Hepatocyte (in vitro differentiated cells): ENCODE measurements at regions not wholly inside any gene's neighbourhood (a gene's known extent, or its start where the extent isn't known, plus 50 kb on each side); places are given as distances from the start of the nearest gene placed in this dataset.

Experiments
- EZH2 ChIP-seq: fragments of 200-600 bp; sonication (generic); IDR thresholded peaks from 2 replicates; pipeline ENCODE4 v1.6.1; 2016; ENCODE audit warnings: antibody characterized with exemption, mild to moderate bottlenecking, borderline replicate concordance
- EZH2phosphoT487 ChIP-seq: fragments of 200-600 bp; sonication (generic); IDR thresholded peaks from one replicate; pipeline ENCODE4 v1.6.1; 2018; ENCODE audit warnings: antibody characterized with exemption, mild to moderate bottlenecking, low read depth, moderate library complexity; ENCODE audit not compliant: unreplicated experiment, severe bottlenecking
- TF ChIP-seq, protein P1 (sequence below): fragments of 200-600 bp; sonication (generic); IDR thresholded peaks from 2 replicates; pipeline ENCODE4 v1.5.1; 2016; ENCODE audit warnings: antibody characterized with exemption, mild to moderate bottlenecking; ENCODE audit not compliant: poor library complexity

DNA sequence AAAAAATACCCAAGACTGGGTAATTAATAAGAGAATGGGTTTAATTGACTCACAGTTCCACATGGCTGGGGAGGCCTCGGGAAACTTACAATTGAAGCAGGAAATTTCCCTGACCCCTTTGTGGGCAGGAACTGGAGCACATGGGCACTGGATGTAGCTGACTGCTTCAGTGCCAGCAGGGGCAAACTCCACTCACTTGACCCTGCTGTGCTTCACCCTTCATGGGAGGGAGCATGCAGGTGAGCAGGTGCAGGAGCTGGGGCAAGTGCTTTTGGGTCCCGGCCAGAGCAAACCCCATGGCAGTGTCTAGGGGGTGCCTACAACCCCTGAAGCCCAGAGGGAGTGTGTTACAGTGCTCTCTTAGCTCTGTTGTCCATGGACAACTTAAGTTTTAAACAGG lies 132.6 kb downstream of the AKR1D1 start:
- TF ChIP-seq, protein P1, sequence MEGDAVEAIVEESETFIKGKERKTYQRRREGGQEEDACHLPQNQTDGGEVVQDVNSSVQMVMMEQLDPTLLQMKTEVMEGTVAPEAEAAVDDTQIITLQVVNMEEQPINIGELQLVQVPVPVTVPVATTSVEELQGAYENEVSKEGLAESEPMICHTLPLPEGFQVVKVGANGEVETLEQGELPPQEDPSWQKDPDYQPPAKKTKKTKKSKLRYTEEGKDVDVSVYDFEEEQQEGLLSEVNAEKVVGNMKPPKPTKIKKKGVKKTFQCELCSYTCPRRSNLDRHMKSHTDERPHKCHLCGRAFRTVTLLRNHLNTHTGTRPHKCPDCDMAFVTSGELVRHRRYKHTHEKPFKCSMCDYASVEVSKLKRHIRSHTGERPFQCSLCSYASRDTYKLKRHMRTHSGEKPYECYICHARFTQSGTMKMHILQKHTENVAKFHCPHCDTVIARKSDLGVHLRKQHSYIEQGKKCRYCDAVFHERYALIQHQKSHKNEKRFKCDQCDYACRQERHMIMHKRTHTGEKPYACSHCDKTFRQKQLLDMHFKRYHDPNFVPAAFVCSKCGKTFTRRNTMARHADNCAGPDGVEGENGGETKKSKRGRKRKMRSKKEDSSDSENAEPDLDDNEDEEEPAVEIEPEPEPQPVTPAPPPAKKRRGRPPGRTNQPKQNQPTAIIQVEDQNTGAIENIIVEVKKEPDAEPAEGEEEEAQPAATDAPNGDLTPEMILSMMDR: no peak
- TF ChIP-seq EZH2 (no peak), EZH2phosphoT487 (no peak)
